ENCODE measurements at regions not wholly inside any gene's neighbourhood (a gene's known extent, or its start where the extent isn't known, plus 50 kb on each side); places are given as distances from the start of the nearest gene placed in this dataset.
"Not testable (repeated sequence)": the region's sequence is repeated elsewhere in the genome, so short reads cannot be mapped to it uniquely, and the experiment has no call there.

GRCh38 chr6:149247385-149247763 is 70.1 kb upstream of the TAB2 start:
- DNase-seq (ENCODE audit: low spot score) = no peak
- TF ChIP-seq, protein P1, sequence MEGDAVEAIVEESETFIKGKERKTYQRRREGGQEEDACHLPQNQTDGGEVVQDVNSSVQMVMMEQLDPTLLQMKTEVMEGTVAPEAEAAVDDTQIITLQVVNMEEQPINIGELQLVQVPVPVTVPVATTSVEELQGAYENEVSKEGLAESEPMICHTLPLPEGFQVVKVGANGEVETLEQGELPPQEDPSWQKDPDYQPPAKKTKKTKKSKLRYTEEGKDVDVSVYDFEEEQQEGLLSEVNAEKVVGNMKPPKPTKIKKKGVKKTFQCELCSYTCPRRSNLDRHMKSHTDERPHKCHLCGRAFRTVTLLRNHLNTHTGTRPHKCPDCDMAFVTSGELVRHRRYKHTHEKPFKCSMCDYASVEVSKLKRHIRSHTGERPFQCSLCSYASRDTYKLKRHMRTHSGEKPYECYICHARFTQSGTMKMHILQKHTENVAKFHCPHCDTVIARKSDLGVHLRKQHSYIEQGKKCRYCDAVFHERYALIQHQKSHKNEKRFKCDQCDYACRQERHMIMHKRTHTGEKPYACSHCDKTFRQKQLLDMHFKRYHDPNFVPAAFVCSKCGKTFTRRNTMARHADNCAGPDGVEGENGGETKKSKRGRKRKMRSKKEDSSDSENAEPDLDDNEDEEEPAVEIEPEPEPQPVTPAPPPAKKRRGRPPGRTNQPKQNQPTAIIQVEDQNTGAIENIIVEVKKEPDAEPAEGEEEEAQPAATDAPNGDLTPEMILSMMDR (IDR thresholded peaks at IDR 0.05; ENCODE audit: extremely low read depth, missing control alignments) = no peak

DNA sequence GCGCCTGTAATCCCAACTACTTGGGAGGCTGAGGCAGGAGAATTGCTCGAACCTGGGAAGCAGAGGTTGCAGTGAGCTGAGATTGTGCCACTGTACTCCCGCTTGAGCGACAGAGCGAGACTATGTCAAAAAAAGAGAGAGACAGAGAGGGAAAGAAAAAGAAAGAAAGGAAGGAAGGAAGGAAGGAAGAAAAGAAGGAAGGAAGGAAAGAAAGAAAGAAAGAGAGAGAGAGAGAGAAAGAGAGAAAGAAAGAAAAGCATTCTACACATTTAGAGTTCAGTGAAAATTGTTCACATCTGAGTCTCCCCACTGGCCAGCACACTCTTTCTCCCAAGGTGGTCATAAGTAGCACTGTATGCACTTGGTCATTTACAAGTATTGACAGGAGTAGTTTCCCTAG is 69.2 kb upstream of the TAB2 start:
- not testable (repeated sequence) for DNase-seq (ENCODE audit: low spot score)

GRCh38 chr6:149248693-149249369 is 68.7 kb upstream of the TAB2 start:
- TF ChIP-seq, protein P1 (IDR thresholded peaks at IDR 0.05; ENCODE audit: extremely low read depth, missing control alignments) = no peak
- DNase-seq (ENCODE audit: low spot score) = no peak

GRCh38 chr6:149249370-149250357 is 67.8 kb upstream of the TAB2 start:
- TF ChIP-seq, protein P1 (IDR thresholded peaks at IDR 0.05; ENCODE audit: extremely low read depth, missing control alignments) = no peak
- no peak for DNase-seq (ENCODE audit: low spot score)

- DNase-seq (ENCODE audit: low spot score) = no peak
- TF ChIP-seq, protein P1 (IDR thresholded peaks at IDR 0.05; ENCODE audit: extremely low read depth, missing control alignments) = no peak
Observed at GRCh38 chr6:149250951-149251350, 66.6 kb upstream of the TAB2 start.

DNA sequence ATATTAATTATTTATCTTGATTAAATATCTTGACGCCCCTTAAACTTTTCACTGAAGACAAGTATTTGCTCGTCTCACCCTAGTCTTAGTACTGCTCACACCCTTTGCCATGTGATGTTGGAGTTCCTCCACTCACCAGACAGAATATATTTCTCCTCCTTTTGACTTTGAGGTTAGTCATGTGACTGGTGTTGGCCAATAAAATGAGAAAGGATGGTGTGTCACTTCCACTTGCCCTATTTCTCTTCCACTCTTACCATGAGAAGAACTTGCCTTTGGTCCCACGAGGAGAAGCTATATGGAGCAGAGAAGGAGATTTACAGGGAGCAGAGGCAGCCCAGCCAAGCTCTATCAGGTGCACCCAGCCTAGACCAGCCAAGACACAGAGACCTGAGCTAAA is 64.9 kb upstream of the TAB2 start:
- DNase-seq (ENCODE audit: low spot score) = no peak
- TF ChIP-seq, protein P1 (IDR thresholded peaks at IDR 0.05; ENCODE audit: extremely low read depth, missing control alignments) = no peak

GRCh38 chr6:149254253-149254652 is 63.3 kb upstream of the TAB2 start:
- TF ChIP-seq, protein P1 (IDR thresholded peaks at IDR 0.05; ENCODE audit: extremely low read depth, missing control alignments) = no peak
- no peak for DNase-seq (ENCODE audit: low spot score)
